ENCODE measurements at regions not wholly inside any gene's neighbourhood (a gene's known extent, or its start where the extent isn't known, plus 50 kb on each side); places are given as distances from the start of the nearest gene placed in this dataset.

GRCh38 chr12:84694116-84694515, 218.5 kb downstream of the SLC6A15 start:
- TF ChIP-seq EZH2 (IDR thresholded peaks at IDR 0.05) (no peak), POLR2AphosphoS5 (IDR thresholded peaks at IDR 0.05; ENCODE audit: borderline replicate concordance, low read depth, low read length) (no peak)
